Kidney epithelial cell (primary cell): ENCODE measurements at regions not wholly inside any gene's neighbourhood (a gene's known extent, or its start where the extent isn't known, plus 50 kb on each side); places are given as distances from the start of the nearest gene placed in this dataset.

Experiments used
- DNase-seq: peaks from one replicate; pipeline ENCODE4 v3.0.0-alpha.2; 2010; ENCODE audit warnings: low read depth
- H3K27me3 ChIP-seq: 2 replicates; pipeline ENCODE4 v1.6.0; 2011; ENCODE audit warnings: low read length; ENCODE audit not compliant: control insufficient read depth, insufficient read depth
- H3K36me3 ChIP-seq: 2 replicates; pipeline ENCODE4 v1.5.1; 2011; ENCODE audit warnings: low read length; ENCODE audit not compliant: control insufficient read depth, insufficient read depth
- H3K4me3 ChIP-seq: 2 replicates; pipeline ENCODE4 v1.5.1; 2011; ENCODE audit warnings: low read depth, mild to moderate bottlenecking, control low read depth, low read length
- TF ChIP-seq, protein P1 (sequence below): IDR thresholded peaks from 2 replicates; pipeline ENCODE4 v1.5.1; 2011; ENCODE audit warnings: mild to moderate bottlenecking, moderate library complexity, low read length, control low read depth, inconsistent platforms; ENCODE audit not compliant: insufficient read depth, poor library complexity, severe bottlenecking

DNA sequence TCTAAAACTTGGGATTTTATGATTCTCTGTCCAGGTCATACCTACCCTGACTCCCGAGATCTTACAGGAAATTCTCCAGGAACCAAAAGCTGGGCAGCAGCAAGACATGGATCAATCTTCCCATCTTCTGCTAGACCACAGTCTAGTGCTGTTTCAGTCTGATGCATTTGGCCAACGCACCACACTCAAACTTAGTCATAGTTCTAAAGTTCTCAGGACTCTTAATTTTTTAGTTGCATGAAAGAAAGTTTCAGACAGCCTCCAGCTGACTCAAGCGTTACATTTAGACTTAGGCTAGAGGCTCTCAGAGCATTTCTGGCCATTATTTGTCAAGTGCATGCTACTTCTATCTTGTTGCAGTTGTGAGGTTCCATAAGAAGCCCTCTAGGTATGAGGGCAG, 230.1 kb upstream of the CCDC150 start:
- H3K4me3 ChIP-seq: no peak overlapping the region
- no peaks in the 10 kb centered on the region for H3K36me3 ChIP-seq
- DNase-seq: no peak
- TF ChIP-seq, protein P1, sequence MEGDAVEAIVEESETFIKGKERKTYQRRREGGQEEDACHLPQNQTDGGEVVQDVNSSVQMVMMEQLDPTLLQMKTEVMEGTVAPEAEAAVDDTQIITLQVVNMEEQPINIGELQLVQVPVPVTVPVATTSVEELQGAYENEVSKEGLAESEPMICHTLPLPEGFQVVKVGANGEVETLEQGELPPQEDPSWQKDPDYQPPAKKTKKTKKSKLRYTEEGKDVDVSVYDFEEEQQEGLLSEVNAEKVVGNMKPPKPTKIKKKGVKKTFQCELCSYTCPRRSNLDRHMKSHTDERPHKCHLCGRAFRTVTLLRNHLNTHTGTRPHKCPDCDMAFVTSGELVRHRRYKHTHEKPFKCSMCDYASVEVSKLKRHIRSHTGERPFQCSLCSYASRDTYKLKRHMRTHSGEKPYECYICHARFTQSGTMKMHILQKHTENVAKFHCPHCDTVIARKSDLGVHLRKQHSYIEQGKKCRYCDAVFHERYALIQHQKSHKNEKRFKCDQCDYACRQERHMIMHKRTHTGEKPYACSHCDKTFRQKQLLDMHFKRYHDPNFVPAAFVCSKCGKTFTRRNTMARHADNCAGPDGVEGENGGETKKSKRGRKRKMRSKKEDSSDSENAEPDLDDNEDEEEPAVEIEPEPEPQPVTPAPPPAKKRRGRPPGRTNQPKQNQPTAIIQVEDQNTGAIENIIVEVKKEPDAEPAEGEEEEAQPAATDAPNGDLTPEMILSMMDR: no peak
- no peaks in the 10 kb centered on the region for H3K27me3 ChIP-seq

GRCh38 chr2:196410008-196410407, 229.5 kb upstream of the CCDC150 start:
- H3K27me3 ChIP-seq: no peaks in the 10 kb centered on the region
- no peak for DNase-seq
- no peaks in the 10 kb centered on the region for H3K36me3 ChIP-seq
- TF ChIP-seq, protein P1: no peak
- H3K4me3 ChIP-seq: no peak overlapping the region

DNA sequence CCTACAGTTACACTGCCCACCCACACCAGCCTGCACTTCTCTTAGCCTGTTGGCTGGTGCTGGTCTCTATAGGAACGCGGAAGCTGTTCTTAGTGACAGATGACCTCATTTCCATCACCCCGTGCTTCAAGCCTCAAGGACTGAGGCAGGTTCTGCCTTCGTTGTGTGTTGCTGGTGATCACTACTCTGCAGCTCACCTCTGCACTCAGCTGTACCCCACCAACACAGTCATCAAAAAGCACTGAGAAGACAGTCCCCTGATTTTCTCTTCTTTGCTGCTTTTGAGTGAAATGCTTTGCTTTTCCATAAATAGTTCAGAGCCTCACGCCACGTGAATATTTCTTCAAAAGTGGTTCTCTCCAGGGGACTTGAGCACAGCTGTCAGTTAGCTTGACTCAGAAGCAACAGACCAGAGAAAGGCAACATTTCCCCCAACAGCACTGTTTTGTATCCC, 225.7 kb upstream of the CCDC150 start:
- TF ChIP-seq, protein P1: no peak
- Histone ChIP-seq H3K36me3 (no peaks in the 10 kb centered on the region), H3K4me3 (no peak overlapping the region), H3K27me3 (no peaks in the 10 kb centered on the region)
- peak; percentile 28 for DNase-seq

GRCh38 chr2:196415384-196415783, 224.1 kb upstream of the CCDC150 start:
- no peaks in the 10 kb centered on the region for H3K27me3 ChIP-seq
- TF ChIP-seq, protein P1: no peak
- H3K36me3 ChIP-seq: no peaks in the 10 kb centered on the region
- DNase-seq: no peak
- H3K4me3 ChIP-seq: no peak overlapping the region

GRCh38 chr2:196420143-196420542, 219.4 kb upstream of the CCDC150 start:
- DNase-seq: no peak
- TF ChIP-seq, protein P1: no peak

DNA sequence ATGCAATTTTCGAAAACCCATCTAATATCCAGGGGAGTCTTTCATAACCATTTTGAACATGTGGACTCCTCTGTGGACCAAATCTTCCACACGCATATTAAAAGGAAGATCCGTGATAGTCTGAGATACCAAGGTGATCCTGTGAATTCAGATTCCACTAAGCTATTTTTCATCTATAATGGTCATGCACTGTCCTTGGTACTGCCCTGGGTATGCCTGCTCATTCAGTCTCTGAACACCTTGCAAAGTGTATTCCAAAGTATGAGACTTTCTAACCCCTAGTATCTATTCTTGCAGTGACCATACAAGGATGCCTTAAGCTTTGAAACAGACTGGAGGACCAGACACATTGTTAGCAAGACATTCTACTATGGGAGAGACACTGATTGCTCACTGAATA, 217.6 kb upstream of the CCDC150 start:
- TF ChIP-seq, protein P1: no peak
- Histone ChIP-seq H3K27me3 (no peaks in the 10 kb centered on the region), H3K36me3 (no peaks in the 10 kb centered on the region), H3K4me3 (no peak overlapping the region)
- no peak for DNase-seq

More at GRCh38 chr2:196420143-196420542, 219.4 kb upstream of the CCDC150 start:
- no peaks in the 10 kb centered on the region for H3K36me3 ChIP-seq
- H3K27me3 ChIP-seq: no peaks in the 10 kb centered on the region
- no peak overlapping the region for H3K4me3 ChIP-seq
